Activated CD4-positive, alpha-beta T cell treated with anti-CD3 and anti-CD28 coated beads, Interleukin-2, amount 10 ng/mL, durations not matched to agents 24 days and 14 days (primary cell): ENCODE measurements at regions not wholly inside any gene's neighbourhood (a gene's known extent, or its start where the extent isn't known, plus 50 kb on each side); places are given as distances from the start of the nearest gene placed in this dataset.

Experiments used
- DNase-seq: peaks from one replicate; pipeline ENCODE4 v3.0.0; 2022
- H3K27ac Mint-ChIP-seq: one replicate; pipeline ENCODE4 v1.8.0; 2022; ENCODE audit warnings: mild to moderate bottlenecking, mixed read lengths
- H3K27me3 Mint-ChIP-seq: one replicate; pipeline ENCODE4 v1.8.0; 2022; ENCODE audit warnings: mixed read lengths
- H3K36me3 Mint-ChIP-seq: one replicate; pipeline ENCODE4 v1.8.0; 2022; ENCODE audit warnings: low read depth, mild to moderate bottlenecking, mixed read lengths
- H3K4me1 Mint-ChIP-seq: one replicate; pipeline ENCODE4 v1.8.0; 2021; ENCODE audit warnings: mixed read lengths
- H3K4me3 Mint-ChIP-seq: one replicate; pipeline ENCODE4 v1.8.0; 2022; ENCODE audit warnings: mild to moderate bottlenecking, moderate library complexity, mixed read lengths
- H3K9me3 Mint-ChIP-seq: one replicate; pipeline ENCODE4 v1.8.0; 2021; ENCODE audit warnings: mixed read lengths
- intact Hi-C: fragments of 100-400 bp; cut with micrococcal nuclease; formaldehyde crosslinking; loops from one replicate; pipeline ENCODE4 v1.15.1; 2023

GRCh38 chr6:106894978-106895702 lies 79.4 kb downstream of the CD24 start:
- Mint-ChIP-seq H3K4me1 (no peaks in the 10 kb centered on the region), H3K36me3 (no peaks in the 10 kb centered on the region), H3K27me3 (peaks cover 1% of the 10 kb centered on the region), H3K27ac (no peak overlapping the region), H3K9me3 (no peaks in the 10 kb centered on the region), H3K4me3 (no peak overlapping the region)
- intact Hi-C loops = no loop called here
- no peak for DNase-seq

- Mint-ChIP-seq H3K27ac (no peak overlapping the region), H3K36me3 (no peaks in the 10 kb centered on the region), H3K9me3 (no peaks in the 10 kb centered on the region), H3K4me3 (no peak overlapping the region), H3K4me1 (no peaks in the 10 kb centered on the region), H3K27me3 (peaks cover 13% of the 10 kb centered on the region)
- intact Hi-C loops = no loop called here
- no peak for DNase-seq
Measured at GRCh38 chr6:106892186-106892585, 82.3 kb downstream of the CD24 start.

DNA sequence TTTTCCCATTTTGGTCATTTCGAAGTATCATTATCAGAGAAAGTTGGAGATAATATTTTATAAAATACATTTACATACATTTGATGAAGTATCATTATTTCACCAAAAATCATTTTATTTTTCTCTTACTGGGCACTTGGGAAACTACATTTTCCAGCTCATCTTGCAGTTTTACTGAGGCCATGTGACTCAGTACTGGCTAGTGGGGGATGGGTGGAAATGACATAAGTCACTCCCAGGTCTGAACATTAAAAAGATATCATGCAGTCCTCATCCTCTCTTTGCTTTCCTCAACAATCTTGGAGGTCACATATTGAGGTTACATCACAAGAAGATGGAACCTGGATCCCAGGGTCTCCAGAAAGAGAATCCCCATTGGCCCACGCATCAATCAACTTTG lies 84.1 kb downstream of the CD24 start:
- H3K4me3 Mint-ChIP-seq = no peak overlapping the region
- intact Hi-C loops = no loop called here
- H3K4me1 Mint-ChIP-seq = no peaks in the 10 kb centered on the region
- DNase-seq = no peak
- no peak overlapping the region for H3K27ac Mint-ChIP-seq
- H3K36me3 Mint-ChIP-seq = no peaks in the 10 kb centered on the region
- peaks cover 13% of the 10 kb centered on the region for H3K27me3 Mint-ChIP-seq
- no peaks in the 10 kb centered on the region for H3K9me3 Mint-ChIP-seq

GRCh38 chr6:106889692-106890091 lies 84.8 kb downstream of the CD24 start:
- Mint-ChIP-seq H3K36me3 (no peaks in the 10 kb centered on the region), H3K27me3 (peaks cover 13% of the 10 kb centered on the region), H3K4me1 (no peaks in the 10 kb centered on the region), H3K4me3 (no peak overlapping the region), H3K27ac (no peak overlapping the region), H3K9me3 (no peaks in the 10 kb centered on the region)
- intact Hi-C loops = no loop called here
- no peak for DNase-seq

DNA sequence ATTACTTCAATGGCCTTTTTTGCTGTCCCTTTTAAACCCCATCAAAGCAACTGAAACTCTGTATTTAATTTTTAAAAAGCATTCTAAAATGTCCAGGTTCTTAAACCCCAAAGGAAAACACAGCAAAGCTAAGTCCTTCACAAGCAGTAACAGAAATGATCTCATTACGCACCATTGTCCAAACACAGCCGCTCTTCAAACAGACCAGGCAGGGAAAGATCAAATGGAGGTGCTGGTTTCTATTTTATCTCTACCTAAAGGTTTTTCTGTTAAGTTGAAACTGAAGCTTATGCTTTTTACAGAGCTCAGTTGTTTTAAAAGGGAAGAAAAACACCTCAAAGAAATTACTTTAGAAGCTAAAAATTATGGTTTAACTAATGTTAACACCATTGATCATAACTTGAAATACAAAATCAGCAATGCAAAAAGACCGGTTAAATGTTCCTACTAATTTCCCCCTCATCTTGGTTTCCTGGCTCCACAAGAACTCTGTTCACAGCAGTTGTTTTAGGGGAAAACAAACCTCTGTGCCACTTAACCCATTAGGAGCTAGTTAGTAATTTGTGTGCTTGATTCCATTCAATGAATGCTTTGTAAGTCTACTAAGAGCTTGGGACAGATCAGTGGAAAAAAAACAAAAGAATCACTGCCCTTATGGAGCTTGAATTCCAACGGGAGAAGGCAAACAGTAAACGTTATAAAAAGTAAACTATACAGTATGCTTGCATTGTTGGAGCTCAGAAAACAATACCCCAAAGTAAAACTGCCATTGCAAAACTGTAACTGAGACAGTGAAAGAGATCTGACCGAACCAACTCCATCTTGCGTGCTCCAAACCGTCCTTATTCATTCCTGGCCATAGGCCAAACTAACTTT lies 87.4 kb downstream of the CD24 start:
- DNase-seq = no peak
- Mint-ChIP-seq H3K27me3 (peaks cover 15% of the 10 kb centered on the region), H3K36me3 (no peaks in the 10 kb centered on the region), H3K27ac (no peak overlapping the region), H3K4me3 (no peak overlapping the region), H3K4me1 (no peaks in the 10 kb centered on the region), H3K9me3 (no peaks in the 10 kb centered on the region)
- intact Hi-C loops = no loop called here

DNA sequence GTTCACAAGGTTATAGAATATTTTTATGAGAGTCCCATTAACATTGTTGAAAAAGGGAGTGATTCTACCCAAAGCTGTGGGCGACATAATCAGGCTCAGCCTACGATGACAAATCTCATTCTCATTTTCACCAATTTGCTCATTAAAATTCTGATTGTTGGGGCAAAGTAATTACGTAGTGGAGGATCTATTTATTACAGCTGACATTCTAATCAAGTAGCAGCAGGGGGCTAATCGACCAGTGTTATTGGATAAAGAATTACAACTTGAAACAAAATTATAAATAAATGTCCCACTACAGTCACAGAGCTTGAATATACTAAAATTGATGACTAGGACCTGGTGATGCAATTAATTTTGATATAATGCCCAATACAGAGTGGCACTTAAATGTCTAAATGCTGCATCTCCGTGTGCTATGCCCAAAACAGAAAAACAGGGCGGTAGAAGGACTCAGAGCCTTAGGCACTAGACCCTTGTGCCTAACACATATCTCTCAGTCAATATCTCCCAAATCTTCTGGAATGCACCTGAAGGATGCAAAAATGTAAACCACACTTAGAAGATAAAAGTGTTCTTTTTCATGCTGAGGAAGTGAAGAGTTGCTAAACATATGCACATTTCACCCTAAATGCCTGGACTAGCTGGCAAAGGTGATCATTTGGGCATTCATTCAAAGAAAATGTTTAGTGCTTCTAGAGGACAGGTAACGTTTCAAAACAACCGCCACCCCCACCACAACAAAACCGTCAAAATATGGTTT lies 88.3 kb downstream of the CD24 start:
- DNase-seq = no peak
- H3K4me3 Mint-ChIP-seq = no peak overlapping the region
- H3K4me1 Mint-ChIP-seq = no peaks in the 10 kb centered on the region
- no peaks in the 10 kb centered on the region for H3K9me3 Mint-ChIP-seq
- H3K36me3 Mint-ChIP-seq = no peaks in the 10 kb centered on the region
- no peak overlapping the region for H3K27ac Mint-ChIP-seq
- intact Hi-C loops = no loop called here
- H3K27me3 Mint-ChIP-seq = peaks cover 18% of the 10 kb centered on the region

DNA sequence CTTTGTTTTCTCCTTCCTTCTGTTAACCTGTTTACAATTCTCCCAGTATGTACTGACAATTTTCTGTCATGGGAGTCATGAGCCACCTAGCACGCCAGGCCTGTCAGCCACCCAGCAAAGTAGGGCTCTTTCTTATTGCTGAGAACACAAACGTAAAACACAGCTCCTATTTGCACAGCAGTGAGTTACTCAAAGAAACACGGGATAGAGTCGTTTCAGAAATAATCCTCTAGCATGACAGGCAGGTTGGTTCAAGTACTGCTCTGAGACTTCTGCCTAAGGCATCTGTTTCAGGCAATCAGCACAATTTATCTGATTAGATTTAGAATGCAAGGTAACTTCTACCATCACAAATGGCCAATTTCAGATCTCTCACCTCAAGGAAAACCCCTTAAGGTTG lies 88.8 kb downstream of the CD24 start:
- peaks cover 18% of the 10 kb centered on the region for H3K27me3 Mint-ChIP-seq
- DNase-seq = no peak
- H3K9me3 Mint-ChIP-seq = no peaks in the 10 kb centered on the region
- no peaks in the 10 kb centered on the region for H3K4me1 Mint-ChIP-seq
- H3K27ac Mint-ChIP-seq = no peak overlapping the region
- H3K4me3 Mint-ChIP-seq = no peak overlapping the region
- intact Hi-C loops = no loop called here
- no peaks in the 10 kb centered on the region for H3K36me3 Mint-ChIP-seq

DNA sequence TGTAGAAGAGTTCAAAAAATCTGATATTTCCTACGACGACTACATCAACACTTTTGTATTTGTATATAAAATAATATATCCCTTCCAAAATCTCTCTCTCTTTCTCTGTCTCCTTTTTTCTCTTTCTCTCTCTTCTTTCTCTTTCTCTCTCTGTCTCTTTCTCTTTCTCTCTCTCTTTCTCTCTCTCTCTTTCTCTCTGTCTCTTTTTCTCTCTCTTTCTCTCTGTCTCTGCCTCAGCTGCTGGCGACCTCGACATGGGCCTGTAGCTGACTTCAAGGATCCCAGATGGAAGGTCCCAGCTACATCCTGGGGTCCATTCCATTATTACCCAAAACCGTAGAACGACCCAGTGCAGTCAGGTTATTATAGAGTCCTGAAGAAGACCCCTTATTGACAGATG lies 90.0 kb downstream of the CD24 start:
- Mint-ChIP-seq H3K36me3 (no peaks in the 10 kb centered on the region), H3K4me1 (no peaks in the 10 kb centered on the region), H3K4me3 (no peak overlapping the region), H3K9me3 (no peaks in the 10 kb centered on the region), H3K27me3 (peaks cover 15% of the 10 kb centered on the region), H3K27ac (no peak overlapping the region)
- intact Hi-C loops = no loop called here
- no peak for DNase-seq

- no peak for DNase-seq
- intact Hi-C loops = no loop called here
- H3K4me1 Mint-ChIP-seq = no peaks in the 10 kb centered on the region
- no peak overlapping the region for H3K27ac Mint-ChIP-seq
- H3K27me3 Mint-ChIP-seq = peaks cover 16% of the 10 kb centered on the region
- H3K36me3 Mint-ChIP-seq = no peaks in the 10 kb centered on the region
- H3K9me3 Mint-ChIP-seq = no peaks in the 10 kb centered on the region
- H3K4me3 Mint-ChIP-seq = no peak overlapping the region
Measured at GRCh38 chr6:106883808-106884262, 90.7 kb downstream of the CD24 start.

DNA sequence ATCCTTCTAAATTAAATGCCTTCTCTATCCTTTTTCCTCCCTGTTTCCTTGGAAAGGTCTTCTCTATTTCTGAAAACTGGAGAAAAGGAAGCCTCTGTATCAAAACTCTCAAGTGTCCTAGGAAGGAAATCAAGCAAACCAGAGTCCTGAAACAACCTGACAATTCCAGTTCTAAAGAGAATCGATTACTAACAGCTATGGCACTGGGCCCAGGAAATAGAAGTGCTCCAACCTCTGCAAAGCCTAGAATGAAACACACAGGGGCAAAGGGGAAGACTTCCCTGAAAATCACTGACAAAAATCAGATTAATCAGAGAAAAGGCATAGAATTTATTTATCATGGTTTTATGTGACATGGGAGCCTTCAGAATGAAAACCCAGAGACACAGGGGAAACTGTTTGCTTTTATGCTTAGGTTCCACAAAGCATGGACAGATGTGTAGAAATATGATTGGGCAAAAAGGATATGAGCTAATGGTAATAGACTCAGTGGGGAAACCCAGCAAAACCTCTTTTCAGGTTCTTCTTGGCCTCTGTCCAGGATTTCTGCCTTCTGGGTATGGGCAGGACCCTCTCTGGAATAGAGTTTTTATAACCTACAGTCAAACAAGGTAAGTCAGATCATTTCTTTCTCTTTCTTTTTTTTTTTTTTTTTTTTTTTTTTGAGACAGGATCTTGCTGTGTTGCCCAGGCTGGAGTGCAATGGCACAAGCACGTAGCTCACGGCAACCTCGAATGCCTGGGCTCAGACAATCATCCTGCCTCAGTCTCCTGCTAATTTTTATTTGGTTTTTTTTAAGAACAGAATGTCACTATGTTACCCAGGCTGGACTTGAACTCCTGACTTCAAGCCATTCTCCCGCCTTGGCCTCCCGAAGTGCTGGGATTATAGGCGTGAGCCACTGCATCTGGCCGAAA lies 91.7 kb downstream of the CD24 start:
- Mint-ChIP-seq H3K9me3 (no peaks in the 10 kb centered on the region), H3K36me3 (no peaks in the 10 kb centered on the region), H3K4me3 (no peak overlapping the region), H3K27me3 (peaks cover 12% of the 10 kb centered on the region), H3K4me1 (no peaks in the 10 kb centered on the region), H3K27ac (no peak overlapping the region)
- no peak for DNase-seq
- intact Hi-C loops = no loop called here

DNA sequence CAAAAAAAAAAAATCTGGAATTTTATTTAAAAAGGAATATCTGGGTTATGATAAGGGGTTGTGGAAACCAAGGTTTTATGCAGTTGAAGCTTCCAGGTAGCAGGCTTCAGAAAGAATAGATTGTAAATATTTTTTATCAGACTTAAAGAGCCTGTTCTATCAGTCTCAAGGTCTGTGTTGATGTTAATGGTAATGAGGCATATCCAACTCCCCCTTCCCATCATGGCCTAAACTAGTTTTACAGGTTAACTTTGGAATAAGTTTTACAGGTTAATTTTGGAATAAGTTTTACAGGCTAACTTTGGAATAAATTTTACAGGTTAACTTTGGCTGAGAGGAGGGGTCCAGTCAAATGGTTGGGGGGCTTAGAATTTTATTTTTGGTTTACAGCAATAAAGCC lies 92.4 kb downstream of the CD24 start:
- no peaks in the 10 kb centered on the region for H3K36me3 Mint-ChIP-seq
- peaks cover 9% of the 10 kb centered on the region for H3K27me3 Mint-ChIP-seq
- intact Hi-C loops = no loop called here
- no peaks in the 10 kb centered on the region for H3K9me3 Mint-ChIP-seq
- H3K4me1 Mint-ChIP-seq = no peaks in the 10 kb centered on the region
- DNase-seq = no peak
- no peak overlapping the region for H3K4me3 Mint-ChIP-seq
- no peak overlapping the region for H3K27ac Mint-ChIP-seq

DNA sequence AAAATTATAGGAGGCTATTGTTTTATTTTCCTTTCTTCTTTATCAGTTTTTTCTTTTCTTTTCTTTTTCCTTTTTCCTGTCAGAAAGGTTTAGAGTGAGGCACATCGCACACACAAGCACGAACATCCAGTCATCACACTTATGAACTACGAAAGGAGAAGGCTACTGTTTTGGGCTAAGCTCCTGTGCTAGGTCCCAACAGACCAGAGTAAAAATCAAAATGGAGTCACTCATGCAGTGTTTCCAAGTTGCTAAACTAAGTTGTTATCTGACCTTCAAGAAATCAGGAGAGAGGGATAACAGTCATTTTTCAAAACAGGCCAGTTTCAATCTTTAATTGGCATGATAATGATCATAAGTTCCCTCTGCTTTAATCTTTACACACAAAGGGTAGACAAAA lies 93.6 kb downstream of the CD24 start:
- no peak for DNase-seq
- Mint-ChIP-seq H3K27ac (no peak overlapping the region), H3K4me3 (no peak overlapping the region), H3K4me1 (no peaks in the 10 kb centered on the region), H3K9me3 (no peaks in the 10 kb centered on the region), H3K36me3 (no peaks in the 10 kb centered on the region), H3K27me3 (peaks cover 9% of the 10 kb centered on the region)
- intact Hi-C loops = no loop called here

- no peak overlapping the region for H3K27ac Mint-ChIP-seq
- no peak overlapping the region for H3K4me3 Mint-ChIP-seq
- intact Hi-C loops = no loop called here
- H3K36me3 Mint-ChIP-seq = no peaks in the 10 kb centered on the region
- H3K9me3 Mint-ChIP-seq = no peaks in the 10 kb centered on the region
- DNase-seq = no peak
- peaks cover 4% of the 10 kb centered on the region for H3K27me3 Mint-ChIP-seq
- H3K4me1 Mint-ChIP-seq = no peaks in the 10 kb centered on the region
Measured at GRCh38 chr6:106875782-106876321, 98.7 kb downstream of the CD24 start.
